ENCODE measurements at regions not wholly inside any gene's neighbourhood (a gene's known extent, or its start where the extent isn't known, plus 50 kb on each side); places are given as distances from the start of the nearest gene placed in this dataset.

- DNase-seq: no peak
Observed at GRCh38 chr2:133773854-133774653, 205.8 kb upstream of the NCKAP5 start.

GRCh38 chr2:133774654-133775015, 206.4 kb upstream of the NCKAP5 start:
- no peak for DNase-seq

GRCh38 chr2:133776936-133777573, 208.8 kb upstream of the NCKAP5 start:
- no peak for DNase-seq

- DNase-seq: no peak
Observed at GRCh38 chr2:133777574-133777960, 209.3 kb upstream of the NCKAP5 start.

- DNase-seq: peak; percentile 18 to 19
Observed at GRCh38 chr2:133780099-133780996, 212.1 kb upstream of the NCKAP5 start.

- DNase-seq: no peak
Observed at GRCh38 chr2:133780997-133781513, 212.8 kb upstream of the NCKAP5 start.

GRCh38 chr2:133787207-133787606, 218.9 kb upstream of the NCKAP5 start:
- no peak for DNase-seq

GRCh38 chr2:133787651-133788050, 219.4 kb upstream of the NCKAP5 start:
- DNase-seq: no peak

GRCh38 chr2:133788386-133788785, 220.1 kb upstream of the NCKAP5 start:
- no peak for DNase-seq

GRCh38 chr2:133789743-133790142, 221.5 kb upstream of the NCKAP5 start:
- no peak for DNase-seq

GRCh38 chr2:133790711-133791110, 222.4 kb upstream of the NCKAP5 start:
- DNase-seq: no peak

GRCh38 chr2:133791191-133791590, 222.9 kb upstream of the NCKAP5 start:
- no peak for DNase-seq

- no peak for DNase-seq
Observed at GRCh38 chr2:133792223-133792622, 224.0 kb upstream of the NCKAP5 start.

- DNase-seq: no peak
Observed at GRCh38 chr2:133794114-133794513, 225.9 kb upstream of the NCKAP5 start.

GRCh38 chr2:133801946-133802345, 233.7 kb upstream of the NCKAP5 start:
- no peak for DNase-seq

GRCh38 chr2:133802409-133803039, 234.3 kb upstream of the NCKAP5 start:
- no peak for DNase-seq

GRCh38 chr2:133806564-133806963, 238.3 kb upstream of the NCKAP5 start:
- no peak for DNase-seq

GRCh38 chr2:133809485-133809884, 241.2 kb upstream of the NCKAP5 start:
- DNase-seq: no peak

- no peak for DNase-seq
Observed at GRCh38 chr2:133810559-133810958, 242.3 kb upstream of the NCKAP5 start.

GRCh38 chr2:133811409-133812125, 243.3 kb upstream of the NCKAP5 start:
- no peak for DNase-seq

GRCh38 chr2:133812826-133813617, 244.8 kb upstream of the NCKAP5 start:
- no peak for DNase-seq

All from activated T-cell treated with anti-CD3 and anti-CD28 coated beads, Interleukin-2, amount 50 U/mL, for 48 hours (primary cell).